GM20000 (cell line): ENCODE measurements at regions not wholly inside any gene's neighbourhood (a gene's known extent, or its start where the extent isn't known, plus 50 kb on each side); places are given as distances from the start of the nearest gene placed in this dataset.
A peak's percentile ranks its signal among the peaks of the same experiment; 100 is the strongest.

Experiments
- DNase-seq: peaks from one replicate; pipeline ENCODE4 v3.0.0; 2012; ENCODE audit warnings: low spot score
- CTCF ChIP-seq: IDR thresholded peaks from 2 replicates; pipeline ENCODE4 v1.5.1; 2012; ENCODE audit warnings: mild to moderate bottlenecking, control low read depth; ENCODE audit errors: extremely low read depth, missing control alignments

- TF ChIP-seq CTCF: no peak
- DNase-seq: no peak
Observed at GRCh38 chr17:43327421-43327820, 71.4 kb upstream of the ARL4D start.

- no peak for DNase-seq
Observed at GRCh38 chr17:43326490-43327275, 72.1 kb upstream of the ARL4D start.

GRCh38 chr17:43324205-43324893 is 74.4 kb upstream of the ARL4D start:
- TF ChIP-seq CTCF: no peak
- peak; percentile 23 for DNase-seq

More at GRCh38 chr17:43326490-43327275, 72.1 kb upstream of the ARL4D start:
- no peak for TF ChIP-seq CTCF

- DNase-seq: no peak
- TF ChIP-seq CTCF: no peak
Observed at GRCh38 chr17:43319293-43320124, 79.3 kb upstream of the ARL4D start.

GRCh38 chr17:43316522-43317142 is 82.2 kb upstream of the ARL4D start:
- DNase-seq: peak; percentile 23
- TF ChIP-seq CTCF: no peak

- no peak for TF ChIP-seq CTCF
- DNase-seq: no peak
Observed at GRCh38 chr17:43315858-43316521, 82.2 kb upstream of the RNU2-1 start.
